SU-DHL-6 (cell line): ENCODE measurements at regions not wholly inside any gene's neighbourhood (a gene's known extent, or its start where the extent isn't known, plus 50 kb on each side); places are given as distances from the start of the nearest gene placed in this dataset.

Source experiments
- CTCF ChIP-seq: fragments of 200-600 bp; sonication (generic); IDR thresholded peaks from one replicate; pipeline ENCODE4 v1.5.1; 2017; ENCODE audit warnings: antibody characterized with exemption, mild to moderate bottlenecking, low read length, moderate library complexity; ENCODE audit not compliant: insufficient read depth, poor library complexity, severe bottlenecking
- EZH2phosphoT487 ChIP-seq: fragments of 200-600 bp; sonication (generic), shearing (Covaris generic); conservative IDR thresholded peaks from 2 replicates; pipeline ENCODE4 v1.6.1; 2018; ENCODE audit warnings: mild to moderate bottlenecking, antibody characterized with exemption, low read length, moderate library complexity, mixed read lengths

- no peak for TF ChIP-seq CTCF
- TF ChIP-seq EZH2phosphoT487: no peak
Observed at GRCh38 chr3:83302091-83302490, 1540.6 kb upstream of the GBE1 start.
